COLO668 (cell line): ENCODE measurements at regions not wholly inside any gene's neighbourhood (a gene's known extent, or its start where the extent isn't known, plus 50 kb on each side); places are given as distances from the start of the nearest gene placed in this dataset.
A peak's percentile ranks its signal among the peaks of the same experiment; 100 is the strongest.

ENCODE experiments used
- DNase-seq: peaks from one replicate; lab custom pipeline; 2025; ENCODE audit not compliant: unreplicated experiment; lab: John Stamatoyannopoulos, UW

DNA sequence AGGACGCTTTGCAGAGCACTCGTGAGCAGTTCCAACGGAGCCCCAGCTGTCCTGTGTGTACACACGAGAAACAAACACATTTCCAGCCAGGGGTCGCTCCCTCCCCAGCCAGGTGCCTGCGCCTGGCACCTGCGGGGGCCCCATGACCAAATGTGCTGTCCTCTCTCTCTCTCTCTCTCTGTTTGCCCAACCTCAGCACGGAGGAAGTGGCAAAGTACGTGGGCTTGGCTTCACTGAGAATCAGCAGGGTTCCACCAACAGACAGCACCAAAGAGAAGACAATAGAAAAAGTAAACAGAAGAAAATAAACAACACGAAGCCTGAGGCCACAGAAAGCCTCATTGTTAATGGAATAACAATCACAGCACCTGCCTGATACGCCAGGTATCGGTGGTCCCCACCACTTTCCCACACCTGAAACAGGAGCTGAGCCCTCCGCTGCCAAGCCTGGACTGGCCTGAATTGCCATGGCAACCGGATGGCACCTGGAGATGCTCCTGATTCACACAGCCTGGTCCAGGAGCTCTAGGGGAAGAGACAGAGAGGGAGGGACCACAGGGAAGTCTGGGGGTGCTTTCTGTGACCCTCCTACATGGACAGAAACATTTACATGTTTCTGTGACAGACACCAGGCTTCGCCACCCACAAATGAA lies 103.9 kb upstream of the CACNA1A start:
- peak; percentile 97 for DNase-seq

DNA sequence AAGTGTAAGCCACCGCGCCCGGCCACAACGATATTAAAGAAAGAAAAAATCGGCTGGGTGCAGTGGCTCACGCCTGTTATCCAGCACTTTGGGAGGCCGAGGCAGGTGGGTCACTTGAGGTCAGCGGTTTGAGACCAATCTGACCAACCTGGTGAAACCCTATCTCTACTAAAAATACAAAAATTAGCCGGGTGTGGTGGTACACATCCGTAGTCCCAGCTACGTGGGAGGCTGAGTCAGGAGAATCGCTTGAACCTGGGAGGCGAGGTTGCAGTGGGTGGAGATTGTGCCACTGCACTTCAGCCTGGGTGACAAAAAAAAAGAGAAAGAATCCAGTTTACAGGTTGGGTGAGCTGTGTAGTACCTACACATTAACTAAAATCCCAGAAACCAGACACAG lies 99.9 kb upstream of the CACNA1A start:
- no peak for DNase-seq

GRCh38 chr19:13604902-13605586 lies 98.8 kb upstream of the CACNA1A start:
- DNase-seq: no peak

DNA sequence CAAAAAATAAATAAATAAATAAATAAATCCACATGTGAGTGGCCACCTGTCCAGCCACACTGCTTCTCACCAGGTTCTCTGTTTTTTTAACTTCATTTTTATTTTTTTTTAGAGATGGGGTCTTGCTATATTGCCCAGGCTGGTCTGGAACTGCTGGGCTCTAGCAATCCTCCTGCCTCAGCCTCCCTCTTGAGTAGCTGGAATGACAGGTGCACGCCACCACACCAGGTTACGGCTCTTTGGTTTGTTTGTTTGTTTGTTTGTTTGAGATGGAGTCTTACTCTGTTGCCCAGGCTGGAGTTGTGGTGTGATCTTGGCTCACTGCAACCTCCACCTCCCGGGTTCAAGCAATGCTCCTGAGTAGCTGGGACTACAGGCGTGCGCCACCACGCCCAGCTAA lies 94.5 kb upstream of the CACNA1A start:
- DNase-seq: no peak

- no peak for DNase-seq
Measured at GRCh38 chr19:13600091-13600490, 93.8 kb upstream of the CACNA1A start.

- no peak for DNase-seq
Measured at GRCh38 chr19:13599681-13600080, 93.4 kb upstream of the CACNA1A start.

- no peak for DNase-seq
Measured at GRCh38 chr19:13598098-13598497, 91.8 kb upstream of the CACNA1A start.

DNA sequence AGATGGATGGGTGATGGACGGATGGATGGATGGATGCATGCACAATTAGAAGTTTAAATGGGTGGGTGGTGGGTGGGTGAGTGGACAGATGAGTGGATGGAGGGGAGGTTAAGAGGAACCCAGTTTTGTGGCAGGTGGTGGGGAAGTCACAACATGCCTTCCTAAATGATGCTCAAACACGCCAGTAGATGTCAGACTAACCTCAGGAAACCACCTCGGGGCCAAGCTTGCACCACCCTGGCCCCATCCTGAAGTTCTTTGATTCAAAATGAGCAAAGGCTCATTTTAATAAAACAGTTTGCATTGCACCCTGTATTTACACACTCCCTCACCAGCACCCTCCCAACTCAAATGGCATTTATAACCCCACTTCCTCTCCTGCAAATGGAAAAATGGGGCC lies 91.4 kb upstream of the CACNA1A start:
- DNase-seq: peak; percentile 72

- DNase-seq: peak; percentile 25
Measured at GRCh38 chr19:13588957-13589833, 82.9 kb upstream of the CACNA1A start.

- DNase-seq: no peak
Measured at GRCh38 chr19:13585512-13585911, 79.2 kb upstream of the CACNA1A start.

GRCh38 chr19:13583753-13584152 lies 77.5 kb upstream of the CACNA1A start:
- DNase-seq: no peak

GRCh38 chr19:13583114-13583513 lies 76.8 kb upstream of the CACNA1A start:
- DNase-seq: no peak

DNA sequence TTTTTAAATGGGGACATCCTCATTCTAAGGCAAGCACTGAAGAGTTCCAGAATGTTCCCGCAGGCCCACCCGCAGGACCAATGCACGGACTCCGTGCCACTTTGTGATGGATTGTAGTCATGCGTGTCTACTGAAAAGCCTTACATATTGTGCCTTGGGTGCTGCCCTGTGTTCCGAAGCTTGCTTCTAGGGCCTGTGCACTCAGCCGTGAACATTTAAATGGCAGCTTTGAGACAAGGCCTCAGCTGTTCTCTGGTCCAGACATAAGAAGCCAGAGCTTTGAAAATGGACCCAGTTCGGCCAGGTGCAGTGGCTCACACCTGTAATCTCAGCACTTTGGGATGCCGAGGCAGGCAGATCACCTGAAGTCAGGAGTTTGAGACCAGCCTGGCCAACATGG lies 75.3 kb upstream of the CACNA1A start:
- DNase-seq: no peak

DNA sequence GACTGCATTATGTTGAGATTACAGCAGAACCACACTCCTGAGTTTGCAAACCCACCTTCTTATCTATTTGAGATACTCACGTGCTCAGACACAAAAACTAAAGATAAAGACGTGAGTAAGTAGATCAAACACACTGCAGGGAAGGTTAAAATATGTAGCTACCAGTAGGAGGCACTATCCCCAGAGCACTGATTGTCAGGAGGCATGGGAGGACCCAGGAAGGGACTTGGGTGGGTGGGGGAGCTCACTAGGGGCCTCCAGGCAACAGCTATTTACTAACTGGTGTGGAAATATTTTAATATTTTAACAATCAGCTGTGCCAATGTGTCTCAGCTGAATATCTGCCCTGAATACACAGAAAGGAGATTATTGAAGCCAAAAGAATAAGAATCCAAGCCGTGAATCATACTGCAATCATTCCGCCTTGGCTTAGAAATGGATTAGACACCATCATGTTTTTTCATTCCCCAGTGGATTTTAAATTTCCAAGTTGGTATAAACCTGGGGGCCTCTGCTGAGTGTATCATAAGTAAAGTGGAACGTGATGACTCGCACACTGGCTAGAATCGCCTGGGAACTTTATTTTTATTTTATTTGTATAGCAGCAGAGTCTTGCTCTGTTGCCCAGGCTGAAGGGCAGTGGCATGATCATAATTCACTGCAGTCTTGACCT lies 73.2 kb upstream of the CACNA1A start:
- no peak for DNase-seq

DNA sequence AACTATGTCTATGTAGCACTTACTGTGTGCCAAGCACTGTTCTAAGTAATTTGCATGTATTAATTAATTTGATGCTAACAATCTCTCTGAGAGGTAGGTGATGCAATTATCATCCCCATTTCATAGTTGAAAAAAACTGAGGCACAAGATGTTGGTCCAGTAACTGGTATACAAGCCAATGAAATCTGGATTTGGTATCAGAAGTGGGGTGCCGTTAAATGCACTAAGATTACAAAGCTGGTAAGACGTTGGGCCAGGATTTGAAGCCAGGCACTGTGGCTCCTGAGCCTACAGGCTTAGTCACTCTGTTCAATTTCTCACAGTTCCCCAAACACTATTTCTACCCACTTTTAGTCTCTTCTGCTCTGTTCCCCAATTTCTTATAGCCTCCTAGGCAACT lies 70.4 kb upstream of the CACNA1A start:
- no peak for DNase-seq

DNA sequence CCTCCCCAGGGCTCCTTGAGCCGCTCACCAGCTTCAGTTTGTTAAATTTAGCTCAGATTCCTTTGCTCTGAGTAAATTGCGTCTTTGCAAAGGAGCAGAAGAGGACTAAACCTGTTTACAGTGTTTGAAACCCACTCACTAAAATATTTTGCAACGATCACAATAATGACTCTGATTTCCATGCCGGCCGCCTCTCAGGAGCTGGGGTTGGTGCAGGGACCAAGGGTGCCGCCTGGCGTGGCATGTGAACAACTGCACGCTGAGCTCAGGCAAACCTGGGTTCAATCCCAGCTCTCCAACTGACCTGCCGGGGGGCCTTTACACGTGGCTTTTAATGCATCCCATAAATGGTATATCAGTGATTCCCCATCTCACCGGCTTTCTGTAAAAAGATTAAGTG lies 68.7 kb upstream of the CACNA1A start:
- no peak for DNase-seq

GRCh38 chr19:13573056-13573667 lies 66.9 kb upstream of the CACNA1A start:
- no peak for DNase-seq

DNA sequence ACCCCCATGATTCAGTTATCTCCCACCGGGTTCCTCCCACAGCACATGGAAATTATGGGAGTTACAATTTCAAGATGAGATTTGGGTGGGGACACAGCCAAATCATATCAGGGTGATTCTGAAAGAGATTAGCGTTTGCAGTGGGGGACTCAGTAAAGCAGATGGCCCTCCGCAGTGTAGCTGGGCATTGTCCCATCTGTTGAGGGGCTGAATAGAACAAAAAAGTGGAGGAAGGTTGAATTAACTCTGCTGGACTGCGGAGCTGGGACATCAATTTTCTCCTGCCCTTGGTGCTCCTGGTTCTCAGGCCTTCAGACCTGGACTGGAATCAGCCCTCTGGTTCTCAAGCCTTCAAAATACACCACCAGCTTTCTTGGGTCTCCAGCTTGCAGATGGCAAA lies 55.2 kb upstream of the CACNA1A start:
- no peak for DNase-seq

- DNase-seq: peak; percentile 25
Measured at GRCh38 chr19:13557756-13558398, 51.6 kb upstream of the CACNA1A start.

DNA sequence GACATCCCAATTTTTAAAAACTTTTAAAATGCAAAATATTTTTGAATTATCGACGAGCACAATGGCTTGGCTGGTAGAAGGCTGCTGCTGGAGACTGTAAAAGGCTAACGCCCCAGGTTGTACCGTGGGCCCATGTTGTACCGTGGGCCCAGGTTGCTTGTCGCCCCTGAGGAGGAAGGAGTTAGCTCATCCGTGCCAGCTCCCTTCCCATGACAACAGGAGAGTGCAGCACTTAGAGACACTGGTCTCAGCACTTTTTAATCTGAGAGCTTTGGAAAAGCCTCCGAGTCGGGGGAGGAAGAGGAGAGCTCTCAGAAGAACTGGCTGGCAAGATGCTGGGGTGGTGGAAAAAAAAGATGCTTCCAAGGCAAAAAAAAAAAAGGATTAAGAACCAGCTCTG lies 50.3 kb upstream of the CACNA1A start:
- no peak for DNase-seq
